Tibial nerve (tissue), 4 donors: ENCODE measurements at regions not wholly inside any gene's neighbourhood (a gene's known extent, or its start where the extent isn't known, plus 50 kb on each side); places are given as distances from the start of the nearest gene placed in this dataset.
"Not testable (repeated sequence)": the region's sequence is repeated elsewhere in the genome, so short reads cannot be mapped to it uniquely, and the experiment has no call there.

Experiments
- DNase-seq, 2 donors: peaks; one replicate each; pipeline ENCODE4 v3.0.0-alpha.2; 2019; ENCODE audit warnings: low spot score in 2 of 2
- H3K27ac ChIP-seq, 4 donors: fragments of 200-600 bp; sonication (generic) in 3 of 4; one replicate each; pipeline ENCODE4 v1.5.1; 2017 to 2019; ENCODE audit warnings: mild to moderate bottlenecking in 1 of 4
- H3K27me3 ChIP-seq, 2 donors: fragments of 200-600 bp; sonication (generic) in 1 of 2; one replicate each; pipeline versions ENCODE4 v1.5.1 to v1.6.0; 2017 to 2019
- H3K36me3 ChIP-seq, 3 donors: fragments of 200-600 bp; sonication (generic); one replicate each; pipeline ENCODE4 v1.5.1; 2018 to 2019
- H3K4me1 ChIP-seq, 4 donors: fragments of 200-600 bp; sonication (generic) in 3 of 4; one replicate each; pipeline ENCODE4 v1.5.1; 2017 to 2019
- H3K4me3 ChIP-seq, 4 donors: fragments of 200-600 bp; sonication (generic) in 3 of 4; one replicate each; pipeline ENCODE4 v1.5.1; 2017 to 2019; ENCODE audit warnings: mild to moderate bottlenecking in 1 of 4, moderate library complexity in 1 of 4
- H3K9me3 ChIP-seq, 4 donors: fragments of 200-600 bp; sonication (generic) in 3 of 4; one replicate each; pipeline ENCODE4 v1.5.1; 2017 to 2019
- WGBS, 2 donors: methylation state at CpG; one replicate each; pipeline ENCODE4 v1.1.5; 2018; 5-methylcytosine and 5-hydroxymethylcytosine counted together

- not testable (repeated sequence) for H3K4me3 ChIP-seq, H3K36me3 ChIP-seq, H3K27me3 ChIP-seq, H3K27ac ChIP-seq, DNase-seq, H3K4me1 ChIP-seq, H3K9me3 ChIP-seq
- WGBS, 2 donors, result 40 to 83% methylated on average over 5 to 7 of the region's 59 CpGs
Observed at GRCh38 chr1:145505663-145506647, 80.6 kb upstream of the NBPF20 start.

- H3K27ac ChIP-seq, DNase-seq, H3K4me1 ChIP-seq, H3K9me3 ChIP-seq, H3K4me3 ChIP-seq, H3K27me3 ChIP-seq, H3K36me3 ChIP-seq: not testable (repeated sequence)
- WGBS, 2 donors, result no CpG with 5 or more reads among the region's 17 CpGs
Observed at GRCh38 chr1:145504834-145505413, 79.5 kb upstream of the NBPF20 start.

GRCh38 chr1:145504310-145504709 lies 78.9 kb upstream of the NBPF20 start:
- H3K27me3 ChIP-seq, H3K4me1 ChIP-seq, H3K4me3 ChIP-seq, H3K36me3 ChIP-seq, H3K9me3 ChIP-seq, H3K27ac ChIP-seq, DNase-seq: not testable (repeated sequence)
- no CpG with 5 or more reads among the region's 2 CpGs for WGBS, 2 donors

- not testable (repeated sequence) for H3K27me3 ChIP-seq, H3K36me3 ChIP-seq, H3K9me3 ChIP-seq, H3K27ac ChIP-seq, H3K4me1 ChIP-seq, DNase-seq, H3K4me3 ChIP-seq
- no CpG with 5 or more reads among the region's 5 CpGs for WGBS, 2 donors
Observed at GRCh38 chr1:145500251-145500650, 74.8 kb upstream of the NBPF20 start.

- not testable (repeated sequence) for H3K4me1 ChIP-seq, H3K27ac ChIP-seq, DNase-seq, H3K36me3 ChIP-seq, H3K27me3 ChIP-seq, H3K9me3 ChIP-seq, H3K4me3 ChIP-seq
- 60 to 76% methylated on average over 2 to 3 of the region's 7 CpGs for WGBS, 2 donors
Observed at GRCh38 chr1:145495077-145495871, 69.9 kb upstream of the NBPF20 start.

GRCh38 chr1:145488193-145488933 lies 63.0 kb upstream of the NBPF20 start:
- not testable (repeated sequence) for H3K9me3 ChIP-seq, H3K27ac ChIP-seq, DNase-seq, H3K4me1 ChIP-seq, H3K36me3 ChIP-seq, H3K27me3 ChIP-seq
- no CpG with 5 or more reads among the region's 31 CpGs for WGBS, 2 donors
- peak overlapping the region in 1 of 4 donors; percentile 24 for H3K4me3 ChIP-seq

- WGBS, 2 donors, result 0 to 20% methylated on average over 1 of the region's 36 CpGs
- H3K27me3 ChIP-seq, DNase-seq, H3K27ac ChIP-seq, H3K9me3 ChIP-seq, H3K36me3 ChIP-seq, H3K4me1 ChIP-seq: not testable (repeated sequence)
- H3K4me3 ChIP-seq, result peak overlapping the region in 2 of 4 donors; percentile 22 to 28
Observed at GRCh38 chr1:145487156-145487555, 61.8 kb upstream of the NBPF20 start.

GRCh38 chr1:145484257-145484656 lies 58.9 kb upstream of the NBPF20 start:
- not testable (repeated sequence) for DNase-seq, H3K4me1 ChIP-seq, H3K27ac ChIP-seq, H3K9me3 ChIP-seq, H3K27me3 ChIP-seq, H3K4me3 ChIP-seq, H3K36me3 ChIP-seq
- 64 to 73% methylated on average over 3 of the region's 4 CpGs for WGBS, 2 donors

GRCh38 chr1:145482214-145482860 lies 56.9 kb upstream of the NBPF20 start:
- not testable (repeated sequence) for H3K4me3 ChIP-seq, H3K27ac ChIP-seq, H3K4me1 ChIP-seq, DNase-seq, H3K27me3 ChIP-seq, H3K36me3 ChIP-seq, H3K9me3 ChIP-seq
- WGBS, 2 donors, result 29 to 43% methylated on average over 7 to 8 of the region's 8 CpGs

- peaks cover 0 to 15% of the 10 kb centered on the region in 2 donors for H3K27me3 ChIP-seq
- not testable (repeated sequence) for H3K9me3 ChIP-seq, H3K36me3 ChIP-seq, H3K4me1 ChIP-seq, H3K4me3 ChIP-seq, DNase-seq, H3K27ac ChIP-seq
- WGBS, 2 donors, result 2 to 3% methylated on average over 23 of the region's 25 CpGs
Observed at GRCh38 chr1:145475962-145476361, 50.6 kb upstream of the NBPF20 start.

GRCh38 chr1:145475369-145475915 lies 50.0 kb upstream of the NBPF20 start:
- not testable (repeated sequence) for DNase-seq, H3K27ac ChIP-seq, H3K9me3 ChIP-seq, H3K4me3 ChIP-seq, H3K36me3 ChIP-seq, H3K4me1 ChIP-seq
- H3K27me3 ChIP-seq, result peaks cover 0 to 15% of the 10 kb centered on the region in 2 donors
- WGBS, 2 donors, result 6% methylated on average over 7 of the region's 41 CpGs; no CpG with 5 or more reads in 1 of the 2 donors
